NCI-H2227 (cell line): ENCODE measurements at regions not wholly inside any gene's neighbourhood (a gene's known extent, or its start where the extent isn't known, plus 50 kb on each side); places are given as distances from the start of the nearest gene placed in this dataset.
A peak's percentile ranks its signal among the peaks of the same experiment; 100 is the strongest.
"Not testable (repeated sequence)": the region's sequence is repeated elsewhere in the genome, so short reads cannot be mapped to it uniquely, and the experiment has no call there.

Experiments
- DNase-seq: peaks from one replicate; lab custom pipeline; 2025; ENCODE audit not compliant: unreplicated experiment; lab: John Stamatoyannopoulos, UW

GRCh38 chr5:89315286-89316100 is 432.5 kb upstream of the MEF2C start:
- no peak for DNase-seq

GRCh38 chr5:89313804-89314588 is 431.0 kb upstream of the MEF2C start:
- peak; percentile 27 for DNase-seq

- no peak for DNase-seq
Observed at GRCh38 chr5:89313044-89313443, 430.1 kb upstream of the MEF2C start.

- no peak for DNase-seq
Observed at GRCh38 chr5:89309268-89309667, 426.3 kb upstream of the MEF2C start.

- no peak for DNase-seq
Observed at GRCh38 chr5:89308606-89309040, 425.6 kb upstream of the MEF2C start.

GRCh38 chr5:89307972-89308371 is 425.0 kb upstream of the MEF2C start:
- no peak for DNase-seq

GRCh38 chr5:89307141-89307540 is 424.2 kb upstream of the MEF2C start:
- not testable (repeated sequence) for DNase-seq

- DNase-seq = no peak
Observed at GRCh38 chr5:89303033-89303480, 420.1 kb upstream of the MEF2C start.

GRCh38 chr5:89302102-89302891 is 419.3 kb upstream of the MEF2C start:
- DNase-seq = no peak

- no peak for DNase-seq
Observed at GRCh38 chr5:89301321-89302025, 418.5 kb upstream of the MEF2C start.

GRCh38 chr5:89300426-89300970 is 417.5 kb upstream of the MEF2C start:
- DNase-seq = no peak

GRCh38 chr5:89299998-89300397 is 417.0 kb upstream of the MEF2C start:
- no peak for DNase-seq

GRCh38 chr5:89297066-89297465 is 414.1 kb upstream of the MEF2C start:
- DNase-seq = no peak

GRCh38 chr5:89293810-89294209 is 410.8 kb upstream of the MEF2C start:
- no peak for DNase-seq

GRCh38 chr5:89292487-89292886 is 409.5 kb upstream of the MEF2C start:
- DNase-seq = no peak

- no peak for DNase-seq
Observed at GRCh38 chr5:89289604-89290003, 406.6 kb upstream of the MEF2C start.

GRCh38 chr5:89287964-89288363 is 405.0 kb upstream of the MEF2C start:
- no peak for DNase-seq

GRCh38 chr5:89286320-89286719 is 403.3 kb upstream of the MEF2C start:
- DNase-seq = no peak

GRCh38 chr5:89283728-89284493 is 400.9 kb upstream of the MEF2C start:
- DNase-seq = no peak
